KMS-11 (cell line): ENCODE measurements at regions not wholly inside any gene's neighbourhood (a gene's known extent, or its start where the extent isn't known, plus 50 kb on each side); places are given as distances from the start of the nearest gene placed in this dataset.

ENCODE experiments used
- H2AFZ ChIP-seq: fragments of 200-600 bp; sonication (generic); 2 replicates; pipeline ENCODE4 v1.6.1; 2016; ENCODE audit warnings: antibody characterized with exemption, mixed run types, low read depth
- H3K27ac ChIP-seq: fragments of 200-600 bp; sonication (generic); 2 replicates; pipeline ENCODE4 v1.6.1; 2016; ENCODE audit warnings: mild to moderate bottlenecking, mixed run types
- H3K27me3 ChIP-seq: fragments of 200-600 bp; sonication (generic); 2 replicates; pipeline ENCODE4 v1.6.1; 2017; ENCODE audit warnings: mild to moderate bottlenecking, low read depth, mixed run types, moderate library complexity; ENCODE audit not compliant: insufficient read depth
- H3K36me3 ChIP-seq: fragments of 200-600 bp; sonication (generic); 2 replicates; pipeline ENCODE4 v1.6.1; 2017; ENCODE audit warnings: mild to moderate bottlenecking, mixed run types; ENCODE audit not compliant: insufficient read depth
- H3K4me1 ChIP-seq: fragments of 200-600 bp; sonication (generic); 2 replicates; pipeline ENCODE4 v1.6.1; 2016; ENCODE audit warnings: mild to moderate bottlenecking, low read depth, mixed run types; ENCODE audit not compliant: poor library complexity, severe bottlenecking
- H3K4me2 ChIP-seq: fragments of 200-600 bp; sonication (generic); 2 replicates; pipeline ENCODE4 v1.7.0; 2016; ENCODE audit warnings: mild to moderate bottlenecking, mixed run types
- H3K4me3 ChIP-seq: fragments of 200-600 bp; sonication (generic); IDR thresholded peaks from 2 replicates; pipeline ENCODE4 v1.6.1; 2017; ENCODE audit warnings: low read depth, low read length, mixed read lengths; ENCODE audit not compliant: insufficient read depth
- H3K79me2 ChIP-seq: fragments of 200-600 bp; sonication (generic); 2 replicates; pipeline ENCODE4 v1.6.1; 2016; ENCODE audit warnings: low read depth, mixed run types; ENCODE audit not compliant: insufficient read depth
- H3K9ac ChIP-seq: fragments of 200-600 bp; sonication (generic); 2 replicates; pipeline ENCODE4 v1.6.1; 2016; ENCODE audit warnings: mild to moderate bottlenecking, mixed run types
- H4K20me1 ChIP-seq: fragments of 200-600 bp; sonication (generic); 2 replicates; pipeline ENCODE4 v1.6.1; 2016; ENCODE audit warnings: mild to moderate bottlenecking, mixed run types; ENCODE audit not compliant: insufficient read depth
- TF ChIP-seq, protein P1 (sequence below): fragments of 200-600 bp; sonication (generic); conservative IDR thresholded peaks from 2 replicates; pipeline ENCODE4 v1.6.1; 2017; ENCODE audit warnings: low read depth, mild to moderate bottlenecking, antibody characterized with exemption, low read length, moderate library complexity, mixed read lengths

DNA sequence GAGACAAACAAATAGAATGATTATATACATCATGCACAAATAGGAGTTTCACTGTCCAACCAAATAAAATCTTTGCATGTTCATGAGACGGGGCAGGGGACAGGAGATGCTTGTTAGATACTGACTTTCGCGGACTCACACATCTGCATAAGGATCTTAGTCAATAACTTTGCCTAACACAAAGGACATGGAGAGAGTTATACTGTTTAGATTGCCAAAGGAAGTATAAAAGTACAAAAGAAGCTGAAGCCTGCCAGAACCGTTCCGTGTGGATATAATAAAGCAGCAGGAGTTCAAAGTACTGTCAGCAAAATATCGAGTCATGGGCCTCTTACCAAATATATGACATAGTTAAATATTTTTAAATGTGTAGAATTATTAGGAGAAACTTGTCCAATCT lies 1148.4 kb downstream of the EFNA5 start:
- Histone ChIP-seq H3K4me1 (no peaks in the 10 kb centered on the region), H3K27ac (no peak overlapping the region), H3K9ac (no peak overlapping the region), H3K4me2 (no peak overlapping the region), H2AFZ (no peak overlapping the region), H3K27me3 (no peaks in the 10 kb centered on the region), H3K36me3 (no peaks in the 10 kb centered on the region), H3K79me2 (no peaks in the 10 kb centered on the region), H3K4me3 (no peak overlapping the region), H4K20me1 (no peaks in the 10 kb centered on the region)
- TF ChIP-seq, protein P1, sequence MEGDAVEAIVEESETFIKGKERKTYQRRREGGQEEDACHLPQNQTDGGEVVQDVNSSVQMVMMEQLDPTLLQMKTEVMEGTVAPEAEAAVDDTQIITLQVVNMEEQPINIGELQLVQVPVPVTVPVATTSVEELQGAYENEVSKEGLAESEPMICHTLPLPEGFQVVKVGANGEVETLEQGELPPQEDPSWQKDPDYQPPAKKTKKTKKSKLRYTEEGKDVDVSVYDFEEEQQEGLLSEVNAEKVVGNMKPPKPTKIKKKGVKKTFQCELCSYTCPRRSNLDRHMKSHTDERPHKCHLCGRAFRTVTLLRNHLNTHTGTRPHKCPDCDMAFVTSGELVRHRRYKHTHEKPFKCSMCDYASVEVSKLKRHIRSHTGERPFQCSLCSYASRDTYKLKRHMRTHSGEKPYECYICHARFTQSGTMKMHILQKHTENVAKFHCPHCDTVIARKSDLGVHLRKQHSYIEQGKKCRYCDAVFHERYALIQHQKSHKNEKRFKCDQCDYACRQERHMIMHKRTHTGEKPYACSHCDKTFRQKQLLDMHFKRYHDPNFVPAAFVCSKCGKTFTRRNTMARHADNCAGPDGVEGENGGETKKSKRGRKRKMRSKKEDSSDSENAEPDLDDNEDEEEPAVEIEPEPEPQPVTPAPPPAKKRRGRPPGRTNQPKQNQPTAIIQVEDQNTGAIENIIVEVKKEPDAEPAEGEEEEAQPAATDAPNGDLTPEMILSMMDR, result no peak

DNA sequence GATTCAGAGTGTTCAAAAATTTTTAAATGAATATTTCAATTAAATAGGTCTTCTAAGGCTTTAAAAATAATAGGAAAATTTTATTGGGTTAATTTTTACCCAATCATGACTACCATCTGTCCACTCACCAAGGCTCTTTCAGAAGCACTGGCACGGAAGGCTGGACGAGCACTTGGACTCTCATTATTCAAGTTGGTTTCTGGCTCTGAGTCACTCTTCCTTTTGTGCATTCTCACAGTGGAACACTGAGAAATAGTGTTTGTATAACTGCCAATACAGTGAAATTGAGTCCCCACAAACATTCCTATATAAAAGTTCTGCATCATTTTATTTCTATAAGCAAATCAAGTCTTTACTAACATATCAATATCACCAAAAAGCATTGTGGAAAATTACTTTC lies 1149.0 kb downstream of the EFNA5 start:
- no peaks in the 10 kb centered on the region for H3K79me2 ChIP-seq
- no peak overlapping the region for H3K9ac ChIP-seq
- no peak overlapping the region for H3K4me2 ChIP-seq
- no peak overlapping the region for H2AFZ ChIP-seq
- no peaks in the 10 kb centered on the region for H3K27me3 ChIP-seq
- no peaks in the 10 kb centered on the region for H4K20me1 ChIP-seq
- no peak overlapping the region for H3K27ac ChIP-seq
- no peak overlapping the region for H3K4me3 ChIP-seq
- TF ChIP-seq, protein P1, result no peak
- no peaks in the 10 kb centered on the region for H3K4me1 ChIP-seq
- no peaks in the 10 kb centered on the region for H3K36me3 ChIP-seq

DNA sequence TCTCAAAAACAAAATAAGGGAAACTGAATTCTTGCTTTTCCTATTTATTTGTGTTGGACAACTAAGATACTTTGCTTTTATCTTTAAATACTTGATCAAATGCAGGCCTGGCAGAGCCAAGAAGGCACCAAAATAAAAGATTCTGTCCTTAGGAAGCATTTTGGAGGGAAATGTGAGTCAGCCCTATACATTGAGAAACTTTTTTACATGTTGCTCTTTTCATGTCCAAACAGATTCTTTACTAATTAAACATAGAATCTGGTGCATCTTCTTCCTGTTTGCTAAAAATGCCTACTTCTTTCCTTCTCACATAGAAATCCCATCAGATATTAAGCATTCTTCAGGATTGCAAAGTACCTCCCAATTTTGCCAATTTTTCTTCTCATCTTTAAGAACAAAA lies 1160.4 kb downstream of the EFNA5 start:
- H3K4me2 ChIP-seq, result no peak overlapping the region
- H3K36me3 ChIP-seq, result no peaks in the 10 kb centered on the region
- no peak overlapping the region for H3K9ac ChIP-seq
- no peaks in the 10 kb centered on the region for H3K4me1 ChIP-seq
- no peaks in the 10 kb centered on the region for H4K20me1 ChIP-seq
- no peak overlapping the region for H3K27ac ChIP-seq
- H3K27me3 ChIP-seq, result no peaks in the 10 kb centered on the region
- no peak overlapping the region for H2AFZ ChIP-seq
- TF ChIP-seq, protein P1, result no peak
- no peak overlapping the region for H3K4me3 ChIP-seq
- H3K79me2 ChIP-seq, result no peaks in the 10 kb centered on the region

DNA sequence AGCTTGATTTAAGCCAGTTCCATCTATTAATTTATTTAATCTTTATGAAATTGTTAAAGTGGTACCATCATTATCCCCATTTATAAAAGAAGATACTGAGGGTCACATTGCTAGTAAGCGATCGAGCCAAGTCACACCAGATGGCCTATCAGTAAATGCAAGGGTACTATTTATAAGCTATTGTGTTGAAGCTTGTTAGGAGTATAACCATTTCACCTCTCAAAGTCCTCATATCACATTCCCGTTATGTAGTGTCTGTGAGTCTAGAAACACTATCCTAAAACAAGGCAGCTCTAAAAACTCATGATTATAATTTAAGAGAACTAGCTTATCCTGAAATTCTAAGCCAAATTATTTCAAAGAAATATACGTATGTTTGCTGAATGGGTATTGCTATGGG lies 1161.8 kb downstream of the EFNA5 start:
- Histone ChIP-seq H3K4me2 (no peak overlapping the region), H3K4me1 (no peaks in the 10 kb centered on the region), H3K79me2 (no peaks in the 10 kb centered on the region), H2AFZ (no peak overlapping the region), H3K27me3 (no peaks in the 10 kb centered on the region), H3K36me3 (no peaks in the 10 kb centered on the region), H4K20me1 (no peaks in the 10 kb centered on the region), H3K4me3 (no peak overlapping the region), H3K27ac (no peak overlapping the region), H3K9ac (no peak overlapping the region)
- TF ChIP-seq, protein P1, result no peak

DNA sequence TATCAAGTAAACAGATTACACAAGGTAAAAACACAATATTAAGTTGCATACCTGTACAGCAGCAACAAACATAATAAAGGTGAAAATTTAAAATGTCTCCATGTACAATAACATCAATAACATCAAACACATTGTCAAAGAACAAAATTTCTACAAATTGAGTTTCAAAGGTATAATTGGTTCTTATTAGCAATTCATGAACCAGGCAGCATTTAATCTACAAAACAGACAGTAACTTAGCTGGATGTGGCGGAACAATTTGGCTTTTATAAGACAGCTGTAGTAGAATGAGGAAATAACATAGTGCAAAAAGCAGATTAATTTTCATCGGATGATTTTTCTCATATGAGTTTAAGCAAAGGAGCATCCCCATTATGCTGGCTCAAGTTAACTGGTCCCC lies 1176.8 kb downstream of the EFNA5 start:
- Histone ChIP-seq H3K27ac (no peak overlapping the region), H3K4me1 (no peaks in the 10 kb centered on the region), H3K27me3 (no peaks in the 10 kb centered on the region), H3K9ac (no peak overlapping the region), H2AFZ (no peak overlapping the region), H4K20me1 (no peaks in the 10 kb centered on the region), H3K4me3 (no peak overlapping the region), H3K36me3 (no peaks in the 10 kb centered on the region), H3K79me2 (no peaks in the 10 kb centered on the region), H3K4me2 (no peak overlapping the region)
- TF ChIP-seq, protein P1, result no peak
